ENCODE measurements at regions not wholly inside any gene's neighbourhood (a gene's known extent, or its start where the extent isn't known, plus 50 kb on each side); places are given as distances from the start of the nearest gene placed in this dataset.

GRCh38 chr5:124634741-124635323 is 111.6 kb downstream of the ZNF608 start:
- TF ChIP-seq CTCF (IDR thresholded peaks at IDR 0.05): no peak
- Mint-ChIP-seq H3K36me3 (ENCODE audit: low read depth) (no peaks in the 10 kb centered on the region), H3K9me3 (no peaks in the 10 kb centered on the region), H3K4me3 (no peak overlapping the region), H3K4me1 (ENCODE audit: low read depth) (no peaks in the 10 kb centered on the region), H3K27me3 (peaks cover 20% of the 10 kb centered on the region), H3K27ac (no peak overlapping the region)
- intact Hi-C loops (cut with micrococcal nuclease): no loop called here
- ChIA-PET CTCF (no interaction called here), POLR2A (no interaction called here)
- no peak for ATAC-seq
- no peak for DNase-seq

GRCh38 chr5:124634228-124634739 is 112.2 kb downstream of the ZNF608 start:
- Mint-ChIP-seq H3K4me1 (ENCODE audit: low read depth) (no peaks in the 10 kb centered on the region), H3K4me3 (no peak overlapping the region), H3K27me3 (peaks cover 17% of the 10 kb centered on the region), H3K9me3 (no peaks in the 10 kb centered on the region), H3K27ac (no peak overlapping the region), H3K36me3 (ENCODE audit: low read depth) (no peaks in the 10 kb centered on the region)
- DNase-seq (no peak), ATAC-seq (no peak)
- intact Hi-C loops (cut with micrococcal nuclease): no loop called here
- CTCF ChIA-PET: no interaction called here
- POLR2A ChIA-PET: no interaction called here
- TF ChIP-seq CTCF (IDR thresholded peaks at IDR 0.05): no peak

GRCh38 chr5:124633209-124633608 is 113.2 kb downstream of the ZNF608 start:
- Mint-ChIP-seq H3K27me3 (peaks cover 20% of the 10 kb centered on the region), H3K9me3 (no peaks in the 10 kb centered on the region), H3K4me3 (no peak overlapping the region), H3K36me3 (ENCODE audit: low read depth) (no peaks in the 10 kb centered on the region), H3K4me1 (ENCODE audit: low read depth) (no peaks in the 10 kb centered on the region), H3K27ac (no peak overlapping the region)
- ATAC-seq: no peak
- no peak for DNase-seq
- ChIA-PET CTCF (no interaction called here), POLR2A (no interaction called here)
- intact Hi-C loops (cut with micrococcal nuclease): no loop called here
- TF ChIP-seq CTCF (IDR thresholded peaks at IDR 0.05): no peak

GRCh38 chr5:124631874-124632550 is 114.4 kb downstream of the ZNF608 start:
- no peaks in the 10 kb centered on the region for H3K36me3 Mint-ChIP-seq (ENCODE audit: low read depth)
- no peak overlapping the region for H3K4me3 Mint-ChIP-seq
- H3K27ac Mint-ChIP-seq: no peak overlapping the region
- ATAC-seq (no peak), DNase-seq (no peak)
- H3K4me1 Mint-ChIP-seq (ENCODE audit: low read depth): no peaks in the 10 kb centered on the region
- POLR2A ChIA-PET: no interaction called here
- CTCF ChIA-PET: no interaction called here
- no peak for TF ChIP-seq CTCF (IDR thresholded peaks at IDR 0.05)
- intact Hi-C loops (cut with micrococcal nuclease): no loop called here
- H3K27me3 Mint-ChIP-seq: peaks cover 23% of the 10 kb centered on the region
- H3K9me3 Mint-ChIP-seq: no peaks in the 10 kb centered on the region
